Islet precursor cell (in vitro differentiated cells): ENCODE measurements at regions not wholly inside any gene's neighbourhood (a gene's known extent, or its start where the extent isn't known, plus 50 kb on each side); places are given as distances from the start of the nearest gene placed in this dataset.
"Not testable (repeated sequence)": the region's sequence is repeated elsewhere in the genome, so short reads cannot be mapped to it uniquely, and the experiment has no call there.

ENCODE experiments used
- DNase-seq: peaks from one replicate; pipeline ENCODE4 v3.0.0-alpha.2; 2018

DNA sequence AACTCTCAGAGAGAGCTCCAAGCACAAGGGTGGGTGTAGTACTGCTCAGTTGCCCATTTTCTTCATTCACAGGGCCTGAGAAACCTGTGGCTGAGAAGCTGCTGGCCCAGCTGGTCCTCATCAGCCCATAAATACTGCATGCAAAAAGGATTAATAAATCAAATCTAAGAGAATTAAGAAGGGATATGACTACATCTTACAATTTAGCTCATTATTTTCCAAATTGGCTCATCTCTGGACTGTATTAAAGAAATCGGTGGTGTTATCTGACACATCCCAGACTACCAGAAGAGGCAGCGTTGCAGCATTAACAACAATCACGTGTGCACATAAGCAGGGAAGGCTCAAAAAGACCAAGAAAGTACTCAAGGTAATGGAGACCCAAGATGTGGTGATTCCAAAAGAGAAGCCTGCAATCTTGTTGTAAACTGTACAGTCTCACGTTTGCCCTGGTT lies 90.7 kb downstream of the CD24 start:
- DNase-seq, result no peak

DNA sequence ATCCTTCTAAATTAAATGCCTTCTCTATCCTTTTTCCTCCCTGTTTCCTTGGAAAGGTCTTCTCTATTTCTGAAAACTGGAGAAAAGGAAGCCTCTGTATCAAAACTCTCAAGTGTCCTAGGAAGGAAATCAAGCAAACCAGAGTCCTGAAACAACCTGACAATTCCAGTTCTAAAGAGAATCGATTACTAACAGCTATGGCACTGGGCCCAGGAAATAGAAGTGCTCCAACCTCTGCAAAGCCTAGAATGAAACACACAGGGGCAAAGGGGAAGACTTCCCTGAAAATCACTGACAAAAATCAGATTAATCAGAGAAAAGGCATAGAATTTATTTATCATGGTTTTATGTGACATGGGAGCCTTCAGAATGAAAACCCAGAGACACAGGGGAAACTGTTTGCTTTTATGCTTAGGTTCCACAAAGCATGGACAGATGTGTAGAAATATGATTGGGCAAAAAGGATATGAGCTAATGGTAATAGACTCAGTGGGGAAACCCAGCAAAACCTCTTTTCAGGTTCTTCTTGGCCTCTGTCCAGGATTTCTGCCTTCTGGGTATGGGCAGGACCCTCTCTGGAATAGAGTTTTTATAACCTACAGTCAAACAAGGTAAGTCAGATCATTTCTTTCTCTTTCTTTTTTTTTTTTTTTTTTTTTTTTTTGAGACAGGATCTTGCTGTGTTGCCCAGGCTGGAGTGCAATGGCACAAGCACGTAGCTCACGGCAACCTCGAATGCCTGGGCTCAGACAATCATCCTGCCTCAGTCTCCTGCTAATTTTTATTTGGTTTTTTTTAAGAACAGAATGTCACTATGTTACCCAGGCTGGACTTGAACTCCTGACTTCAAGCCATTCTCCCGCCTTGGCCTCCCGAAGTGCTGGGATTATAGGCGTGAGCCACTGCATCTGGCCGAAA lies 91.7 kb downstream of the CD24 start:
- no peak for DNase-seq

DNA sequence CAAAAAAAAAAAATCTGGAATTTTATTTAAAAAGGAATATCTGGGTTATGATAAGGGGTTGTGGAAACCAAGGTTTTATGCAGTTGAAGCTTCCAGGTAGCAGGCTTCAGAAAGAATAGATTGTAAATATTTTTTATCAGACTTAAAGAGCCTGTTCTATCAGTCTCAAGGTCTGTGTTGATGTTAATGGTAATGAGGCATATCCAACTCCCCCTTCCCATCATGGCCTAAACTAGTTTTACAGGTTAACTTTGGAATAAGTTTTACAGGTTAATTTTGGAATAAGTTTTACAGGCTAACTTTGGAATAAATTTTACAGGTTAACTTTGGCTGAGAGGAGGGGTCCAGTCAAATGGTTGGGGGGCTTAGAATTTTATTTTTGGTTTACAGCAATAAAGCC lies 92.4 kb downstream of the CD24 start:
- no peak for DNase-seq

- DNase-seq, result no peak
Measured at GRCh38 chr6:106880952-106881351, 93.6 kb downstream of the CD24 start.

- no peak for DNase-seq
Measured at GRCh38 chr6:106875782-106876321, 98.7 kb downstream of the CD24 start.

- DNase-seq, result no peak
Measured at GRCh38 chr6:106874481-106874880, 100.0 kb downstream of the CD24 start.

GRCh38 chr6:106872049-106872448 lies 102.5 kb downstream of the CD24 start:
- DNase-seq, result peak; percentile 95

- DNase-seq, result no peak
Measured at GRCh38 chr6:106870824-106871717, 103.5 kb downstream of the CD24 start.

DNA sequence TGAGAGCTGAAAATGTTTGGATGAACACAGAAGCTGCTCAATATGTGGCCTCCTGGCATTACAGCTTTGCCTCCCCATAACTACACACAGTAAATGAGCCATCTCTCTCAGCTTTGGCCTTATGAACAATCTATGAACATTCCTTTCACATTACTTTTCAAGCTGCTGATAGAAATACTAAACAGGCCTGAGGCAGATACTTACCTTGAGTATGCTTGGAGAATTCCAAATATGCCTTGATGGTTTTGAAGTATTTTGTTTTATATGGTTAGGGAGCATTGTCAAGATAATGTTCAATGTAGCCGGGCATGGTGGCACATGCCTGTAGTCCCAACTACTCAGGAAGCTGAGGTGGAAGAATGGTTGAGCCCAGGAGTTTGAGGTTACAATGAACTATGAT lies 104.5 kb downstream of the CD24 start:
- no peak for DNase-seq

GRCh38 chr6:106869203-106869602 lies 105.3 kb downstream of the CD24 start:
- no peak for DNase-seq

DNA sequence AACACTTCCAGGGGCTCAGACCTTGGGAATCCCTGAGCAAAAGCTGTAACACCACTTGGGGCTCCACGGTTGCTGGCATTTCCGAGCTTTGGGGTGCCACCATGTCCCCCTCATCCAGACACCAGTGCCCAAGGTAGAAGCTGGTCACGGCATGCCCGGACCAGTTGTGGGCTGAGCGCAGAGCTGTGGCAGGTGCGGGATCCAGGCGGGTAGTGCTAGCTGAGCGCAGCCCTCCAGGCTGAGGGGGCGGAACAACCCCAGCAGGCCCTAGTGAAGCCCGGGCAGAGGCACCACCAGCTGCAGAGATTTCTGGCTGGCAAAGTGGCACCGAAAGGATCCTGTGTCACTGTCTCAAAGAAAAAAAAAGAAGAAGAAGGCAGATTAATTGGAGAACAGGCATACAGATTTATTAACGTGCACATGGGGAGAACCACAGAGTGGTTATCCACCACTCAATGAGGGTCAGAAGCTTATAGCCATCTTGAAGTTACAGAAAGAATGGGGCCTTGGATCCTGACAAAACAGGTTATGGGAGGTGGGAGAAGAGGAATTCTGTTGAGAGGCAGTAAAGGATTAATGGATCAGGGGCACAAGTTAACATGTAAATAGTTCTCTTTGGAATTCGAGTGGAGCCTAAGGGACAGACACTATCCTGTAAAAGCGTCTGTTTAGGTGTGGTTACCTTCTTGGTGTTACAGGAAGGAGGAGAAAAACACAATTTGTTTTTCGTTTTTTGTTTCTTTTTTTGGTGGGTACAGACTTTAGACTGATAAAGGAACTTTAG lies 107.5 kb downstream of the CD24 start:
- no peak for DNase-seq

DNA sequence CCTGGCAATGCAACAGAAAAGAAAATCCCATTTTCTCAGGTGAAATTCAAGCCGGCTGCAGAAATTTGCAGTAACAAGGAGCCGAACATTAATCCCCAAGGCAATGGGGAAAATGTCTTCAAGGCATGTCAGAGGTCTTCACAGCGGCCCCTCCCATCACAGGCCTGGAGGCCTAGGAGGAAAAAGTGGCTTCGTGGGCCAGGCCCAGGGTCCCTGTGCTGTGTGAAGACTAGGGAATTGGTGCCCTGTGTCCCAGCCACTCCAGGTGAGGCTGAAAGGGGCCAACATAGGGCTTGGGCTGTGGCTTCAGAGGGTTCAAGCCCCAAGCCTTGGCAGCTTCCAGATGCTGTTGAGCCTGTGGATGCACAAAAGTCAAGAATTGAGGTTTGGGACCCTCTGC lies 111.7 kb downstream of the CD24 start:
- DNase-seq, result no peak

GRCh38 chr6:106860940-106861339 lies 113.6 kb downstream of the CD24 start:
- no peak for DNase-seq

- no peak for DNase-seq
Measured at GRCh38 chr6:106858653-106859092, 115.9 kb downstream of the CD24 start.

- no peak for DNase-seq
Measured at GRCh38 chr6:106857771-106858652, 116.5 kb downstream of the CD24 start.

DNA sequence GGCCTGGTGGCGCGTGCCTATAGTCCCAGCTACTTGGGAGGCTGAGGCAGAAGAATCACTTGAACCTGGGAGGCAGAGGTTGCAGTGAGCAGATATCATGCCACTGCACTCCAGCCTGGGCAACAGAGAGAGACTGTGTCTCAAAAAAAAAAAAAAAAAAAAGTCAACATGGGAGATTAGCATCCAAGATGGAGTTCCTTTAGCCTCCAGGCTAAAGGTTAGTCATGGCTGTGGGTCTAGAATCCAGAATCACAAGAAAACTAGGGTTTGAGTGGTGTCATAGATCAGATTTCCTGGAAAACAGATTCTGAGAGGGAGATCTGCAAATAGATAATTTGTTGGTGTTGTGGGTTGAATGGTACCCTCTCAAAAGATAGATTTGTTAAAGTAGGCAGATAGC lies 117.2 kb downstream of the CD24 start:
- not testable (repeated sequence) for DNase-seq

GRCh38 chr6:106856227-106856874 lies 118.2 kb downstream of the CD24 start:
- DNase-seq, result no peak

- DNase-seq, result no peak
Measured at GRCh38 chr6:106855117-106855516, 119.4 kb downstream of the CD24 start.

GRCh38 chr6:106849676-106850332 lies 124.7 kb downstream of the CD24 start:
- DNase-seq, result no peak

DNA sequence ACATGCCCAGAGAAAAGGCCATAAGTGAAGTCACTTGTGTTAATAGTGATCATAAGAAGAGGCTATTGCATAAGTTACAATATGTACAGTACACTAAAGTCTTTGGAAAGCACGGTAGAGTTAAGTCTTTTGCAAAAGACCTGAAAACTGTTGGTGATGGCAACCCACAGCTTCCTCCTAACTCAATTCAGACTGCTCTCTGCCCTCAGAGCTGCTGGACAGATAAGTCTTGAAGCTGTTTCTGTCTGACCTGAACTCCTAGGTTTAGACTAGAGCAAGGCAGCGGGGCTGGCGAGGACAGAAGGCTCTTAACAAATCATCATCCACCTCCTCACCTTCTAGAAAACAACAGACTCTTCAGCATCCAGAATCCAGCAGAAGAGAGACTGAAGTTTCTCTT lies 125.4 kb downstream of the CD24 start:
- DNase-seq, result no peak
